WTC11 (cell line): ENCODE measurements at regions not wholly inside any gene's neighbourhood (a gene's known extent, or its start where the extent isn't known, plus 50 kb on each side); places are given as distances from the start of the nearest gene placed in this dataset.

Source experiments
- CBFB ChIP-seq: sonication (generic); formaldehyde crosslinking; IDR thresholded peaks from 2 replicates; pipeline ENCODE4 v1.8.1; 2022; ENCODE audit warnings: mild to moderate bottlenecking, low read depth, missing genetic modification reagents
- ESRRA ChIP-seq: sonication (generic); formaldehyde crosslinking; IDR thresholded peaks from 2 replicates; pipeline ENCODE4 v1.8.1; 2022; ENCODE audit warnings: mild to moderate bottlenecking, missing genetic modification reagents, borderline replicate concordance
- FOXP1 ChIP-seq: sonication (generic); formaldehyde crosslinking; IDR thresholded peaks from 2 replicates; pipeline ENCODE4 v1.8.0; 2022; ENCODE audit warnings: missing genetic modification reagents, mild to moderate bottlenecking, moderate library complexity, borderline replicate concordance
- JUN ChIP-seq: sonication (generic); formaldehyde crosslinking; IDR thresholded peaks from 2 replicates; pipeline ENCODE4 v1.8.0; 2023; ENCODE audit warnings: mild to moderate bottlenecking, missing genetic modification reagents
- KAT7 ChIP-seq: sonication (generic); formaldehyde crosslinking; IDR thresholded peaks from 2 replicates; pipeline ENCODE4 v1.8.1; 2023; ENCODE audit warnings: missing genetic modification reagents, mild to moderate bottlenecking, borderline replicate concordance
- NR2C2 ChIP-seq: sonication (generic); formaldehyde crosslinking; IDR thresholded peaks from 2 replicates; pipeline ENCODE4 v1.8.0; 2022; ENCODE audit warnings: mild to moderate bottlenecking, missing genetic modification reagents
- PRRX2 ChIP-seq: fragments of 250-450 bp; sonication (Bioruptor Pico); IDR thresholded peaks from 2 replicates; pipeline ENCODE4 v1.8.0; 2021; ENCODE audit warnings: mild to moderate bottlenecking
- TEAD4 ChIP-seq: sonication (generic); formaldehyde crosslinking; IDR thresholded peaks from 2 replicates; pipeline ENCODE4 v1.8.0; 2022; ENCODE audit warnings: mild to moderate bottlenecking, missing genetic modification reagents
- ZNF121 ChIP-seq: sonication (generic); formaldehyde crosslinking; IDR thresholded peaks from 2 replicates; pipeline ENCODE4 v1.8.0; 2023; ENCODE audit warnings: missing genetic modification reagents
- ZNF138 ChIP-seq: sonication (generic); formaldehyde crosslinking; conservative IDR thresholded peaks from 2 replicates; pipeline ENCODE4 v1.8.1; 2022; ENCODE audit warnings: mild to moderate bottlenecking, moderate library complexity, missing genetic modification reagents
- ZNF416 ChIP-seq: fragments of 250-450 bp; sonication (Bioruptor Pico); IDR thresholded peaks from 2 replicates; pipeline ENCODE4 v1.9.0; 2021; ENCODE audit warnings: mild to moderate bottlenecking, inconsistent platforms
- TF ChIP-seq, protein P1 (sequence below): fragments of 200-600 bp; IDR thresholded peaks from 2 replicates; pipeline ENCODE4 v1.8.0; 2022; ENCODE audit warnings: antibody characterized with exemption
- TF ChIP-seq, protein P2 (sequence below): sonication (generic); formaldehyde crosslinking; IDR thresholded peaks from 2 replicates; pipeline ENCODE4 v1.8.1; 2023; ENCODE audit warnings: mild to moderate bottlenecking, missing genetic modification reagents, moderate library complexity
- TF ChIP-seq, protein P3 (sequence below): sonication (generic); formaldehyde crosslinking; conservative IDR thresholded peaks from 2 replicates; pipeline ENCODE4 v1.8.1; 2023; ENCODE audit warnings: mild to moderate bottlenecking, low read depth, missing genetic modification reagents, moderate library complexity

DNA sequence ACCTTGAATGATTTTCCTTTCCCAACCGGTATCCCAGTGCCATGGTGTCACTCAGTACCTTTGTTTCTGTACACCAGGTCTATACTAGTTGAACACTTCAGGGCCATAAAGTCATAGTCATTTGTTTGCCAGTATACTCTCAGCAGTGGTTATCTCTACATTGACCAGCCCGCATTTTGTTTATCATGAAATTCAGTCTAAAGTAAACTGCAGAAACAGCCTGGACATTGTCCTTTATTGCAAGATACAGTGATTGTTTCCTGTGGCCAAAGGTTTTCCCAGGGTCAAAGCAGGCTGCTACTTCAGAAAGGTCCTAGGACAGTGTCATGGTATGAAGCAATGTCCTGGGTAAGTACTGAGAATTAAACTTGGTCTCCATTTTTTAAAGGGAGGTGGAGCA is 407.4 kb downstream of the RWDD3 start:
- no peak for TF ChIP-seq FOXP1 (CRISPR knock-in tag)
- TF ChIP-seq, protein P1, sequence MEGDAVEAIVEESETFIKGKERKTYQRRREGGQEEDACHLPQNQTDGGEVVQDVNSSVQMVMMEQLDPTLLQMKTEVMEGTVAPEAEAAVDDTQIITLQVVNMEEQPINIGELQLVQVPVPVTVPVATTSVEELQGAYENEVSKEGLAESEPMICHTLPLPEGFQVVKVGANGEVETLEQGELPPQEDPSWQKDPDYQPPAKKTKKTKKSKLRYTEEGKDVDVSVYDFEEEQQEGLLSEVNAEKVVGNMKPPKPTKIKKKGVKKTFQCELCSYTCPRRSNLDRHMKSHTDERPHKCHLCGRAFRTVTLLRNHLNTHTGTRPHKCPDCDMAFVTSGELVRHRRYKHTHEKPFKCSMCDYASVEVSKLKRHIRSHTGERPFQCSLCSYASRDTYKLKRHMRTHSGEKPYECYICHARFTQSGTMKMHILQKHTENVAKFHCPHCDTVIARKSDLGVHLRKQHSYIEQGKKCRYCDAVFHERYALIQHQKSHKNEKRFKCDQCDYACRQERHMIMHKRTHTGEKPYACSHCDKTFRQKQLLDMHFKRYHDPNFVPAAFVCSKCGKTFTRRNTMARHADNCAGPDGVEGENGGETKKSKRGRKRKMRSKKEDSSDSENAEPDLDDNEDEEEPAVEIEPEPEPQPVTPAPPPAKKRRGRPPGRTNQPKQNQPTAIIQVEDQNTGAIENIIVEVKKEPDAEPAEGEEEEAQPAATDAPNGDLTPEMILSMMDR: no peak
- no peak for TF ChIP-seq ESRRA (CRISPR knock-in tag)
- TF ChIP-seq ZNF121 (CRISPR knock-in tag): no peak
- no peak for TF ChIP-seq JUN (CRISPR knock-in tag)
- TF ChIP-seq TEAD4 (CRISPR knock-in tag): no peak
- TF ChIP-seq PRRX2 (CRISPR knock-in tag): no peak
- no peak for TF ChIP-seq NR2C2 (CRISPR knock-in tag)
- TF ChIP-seq ZNF416 (CRISPR knock-in tag): no peak
- TF ChIP-seq ZNF138 (CRISPR knock-in tag): no peak
- TF ChIP-seq, protein P2, sequence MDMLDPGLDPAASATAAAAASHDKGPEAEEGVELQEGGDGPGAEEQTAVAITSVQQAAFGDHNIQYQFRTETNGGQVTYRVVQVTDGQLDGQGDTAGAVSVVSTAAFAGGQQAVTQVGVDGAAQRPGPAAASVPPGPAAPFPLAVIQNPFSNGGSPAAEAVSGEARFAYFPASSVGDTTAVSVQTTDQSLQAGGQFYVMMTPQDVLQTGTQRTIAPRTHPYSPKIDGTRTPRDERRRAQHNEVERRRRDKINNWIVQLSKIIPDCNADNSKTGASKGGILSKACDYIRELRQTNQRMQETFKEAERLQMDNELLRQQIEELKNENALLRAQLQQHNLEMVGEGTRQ (CRISPR knock-in tag): no peak
- TF ChIP-seq CBFB (CRISPR knock-in tag): no peak
- no peak for TF ChIP-seq KAT7 (CRISPR knock-in tag)
- TF ChIP-seq, protein P3, sequence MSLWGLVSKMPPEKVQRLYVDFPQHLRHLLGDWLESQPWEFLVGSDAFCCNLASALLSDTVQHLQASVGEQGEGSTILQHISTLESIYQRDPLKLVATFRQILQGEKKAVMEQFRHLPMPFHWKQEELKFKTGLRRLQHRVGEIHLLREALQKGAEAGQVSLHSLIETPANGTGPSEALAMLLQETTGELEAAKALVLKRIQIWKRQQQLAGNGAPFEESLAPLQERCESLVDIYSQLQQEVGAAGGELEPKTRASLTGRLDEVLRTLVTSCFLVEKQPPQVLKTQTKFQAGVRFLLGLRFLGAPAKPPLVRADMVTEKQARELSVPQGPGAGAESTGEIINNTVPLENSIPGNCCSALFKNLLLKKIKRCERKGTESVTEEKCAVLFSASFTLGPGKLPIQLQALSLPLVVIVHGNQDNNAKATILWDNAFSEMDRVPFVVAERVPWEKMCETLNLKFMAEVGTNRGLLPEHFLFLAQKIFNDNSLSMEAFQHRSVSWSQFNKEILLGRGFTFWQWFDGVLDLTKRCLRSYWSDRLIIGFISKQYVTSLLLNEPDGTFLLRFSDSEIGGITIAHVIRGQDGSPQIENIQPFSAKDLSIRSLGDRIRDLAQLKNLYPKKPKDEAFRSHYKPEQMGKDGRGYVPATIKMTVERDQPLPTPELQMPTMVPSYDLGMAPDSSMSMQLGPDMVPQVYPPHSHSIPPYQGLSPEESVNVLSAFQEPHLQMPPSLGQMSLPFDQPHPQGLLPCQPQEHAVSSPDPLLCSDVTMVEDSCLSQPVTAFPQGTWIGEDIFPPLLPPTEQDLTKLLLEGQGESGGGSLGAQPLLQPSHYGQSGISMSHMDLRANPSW (CRISPR knock-in tag): no peak
